Transverse colon (tissue), 3 donors: ENCODE measurements at regions not wholly inside any gene's neighbourhood (a gene's known extent, or its start where the extent isn't known, plus 50 kb on each side); places are given as distances from the start of the nearest gene placed in this dataset.
"Not testable (repeated sequence)": the region's sequence is repeated elsewhere in the genome, so short reads cannot be mapped to it uniquely, and the experiment has no call there.

ENCODE experiments used
- CTCF ChIP-seq, 5 experiments: fragments of 200-600 bp in 3 of 5; fragments of 450-650 bp in 2 of 5; sonication (generic) in 3 of 5; IDR thresholded peaks; 1 replicate in 2 of 5; 2 replicates in 3 of 5; pipeline ENCODE4 v1.5.1; 2016 to 2017; ENCODE audit warnings: antibody characterized with exemption in 5 of 5, inconsistent platforms in 3 of 5, mild to moderate bottlenecking in 2 of 5, moderate library complexity in 1 of 5
- POLR2A ChIP-seq: fragments of 450-650 bp; IDR thresholded peaks from one replicate; pipeline ENCODE4 v1.6.1; 2016; ENCODE audit warnings: antibody characterized with exemption, mild to moderate bottlenecking, moderate library complexity

DNA sequence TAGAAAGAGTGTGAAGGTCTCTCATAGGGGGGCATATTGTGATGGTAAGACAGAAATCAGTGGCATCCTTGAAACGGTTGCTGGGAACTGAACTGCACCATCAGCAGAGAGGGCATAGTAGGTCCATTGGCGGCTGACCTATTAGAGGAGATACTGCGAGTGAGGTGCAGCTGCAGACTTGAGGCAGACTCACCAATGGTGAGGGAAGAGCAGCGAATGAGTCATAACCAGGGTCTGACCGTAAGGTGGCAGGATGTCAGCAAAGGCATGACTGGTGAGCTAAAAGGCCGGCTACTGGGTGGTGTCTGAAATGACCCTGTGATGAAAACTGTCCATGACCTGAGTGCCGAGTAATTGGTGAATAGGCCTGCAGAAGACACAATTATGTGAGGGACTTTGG is 81.3 kb downstream of the TBC1D26 start:
- TF ChIP-seq CTCF (IDR thresholded peaks at IDR 0.05); POLR2A: not testable (repeated sequence)
